ENCODE measurements at regions not wholly inside any gene's neighbourhood (a gene's known extent, or its start where the extent isn't known, plus 50 kb on each side); places are given as distances from the start of the nearest gene placed in this dataset.

GRCh38 chr20:60453388-60454246 lies 495.4 kb downstream of the CDH26 start:
- no peak for DNase-seq

GRCh38 chr20:60454491-60454890 lies 496.3 kb downstream of the CDH26 start:
- no peak for DNase-seq

GRCh38 chr20:60455272-60455671 lies 497.0 kb downstream of the CDH26 start:
- DNase-seq: no peak

GRCh38 chr20:60459212-60459611 lies 501.0 kb downstream of the CDH26 start:
- DNase-seq: no peak

- no peak for DNase-seq
Measured at GRCh38 chr20:60461993-60462392, 503.8 kb downstream of the CDH26 start.

- no peak for DNase-seq
Measured at GRCh38 chr20:60463798-60464197, 505.6 kb downstream of the CDH26 start.

GRCh38 chr20:60465439-60465838 lies 507.2 kb downstream of the CDH26 start:
- DNase-seq: no peak

GRCh38 chr20:60465993-60466686 lies 507.9 kb downstream of the CDH26 start:
- DNase-seq: no peak

GRCh38 chr20:60466687-60467022 lies 508.4 kb downstream of the CDH26 start:
- DNase-seq: no peak

- no peak for DNase-seq
Measured at GRCh38 chr20:60467078-60467477, 508.9 kb downstream of the CDH26 start.

GRCh38 chr20:60467771-60468170 lies 509.5 kb downstream of the CDH26 start:
- DNase-seq: no peak

GRCh38 chr20:60469829-60470228 lies 511.6 kb downstream of the CDH26 start:
- no peak for DNase-seq

- DNase-seq: no peak
Measured at GRCh38 chr20:60470366-60470765, 512.1 kb downstream of the CDH26 start.

- DNase-seq: no peak
Measured at GRCh38 chr20:60473211-60473610, 515.0 kb downstream of the CDH26 start.

- DNase-seq: no peak
Measured at GRCh38 chr20:60474385-60474910, 516.2 kb downstream of the CDH26 start.

- no peak for DNase-seq
Measured at GRCh38 chr20:60476045-60476444, 517.8 kb downstream of the CDH26 start.

GRCh38 chr20:60477958-60478357 lies 519.7 kb downstream of the CDH26 start:
- DNase-seq: no peak

GRCh38 chr20:60478533-60478932 lies 520.3 kb downstream of the CDH26 start:
- no peak for DNase-seq

GRCh38 chr20:60480950-60481742 lies 522.9 kb downstream of the CDH26 start:
- DNase-seq: no peak

- no peak for DNase-seq
Measured at GRCh38 chr20:60481743-60482133, 523.5 kb downstream of the CDH26 start.

- no peak for DNase-seq
Measured at GRCh38 chr20:60482221-60483008, 524.2 kb downstream of the CDH26 start.

GRCh38 chr20:60483371-60483770 lies 525.1 kb downstream of the CDH26 start:
- DNase-seq: no peak

GRCh38 chr20:60484316-60484715 lies 526.1 kb downstream of the CDH26 start:
- no peak for DNase-seq

All from left hindlimb (tissue), 1 donor.